CD14-positive monocyte (primary cell): ENCODE measurements at regions not wholly inside any gene's neighbourhood (a gene's known extent, or its start where the extent isn't known, plus 50 kb on each side); places are given as distances from the start of the nearest gene placed in this dataset.

Source experiments
- DNase-seq, 3 donors: peaks; one replicate each; pipeline ENCODE4 v3.0.0-alpha.2; 2011 to 2022
- H2AFZ ChIP-seq: 2 replicates; pipeline ENCODE4 v1.6.0; 2012; ENCODE audit warnings: mild to moderate bottlenecking, low read depth, low read length, inconsistent platforms; ENCODE audit not compliant: insufficient read depth, poor library complexity, severe bottlenecking
- H3K27ac ChIP-seq, 2 donors: 1 replicate in 1 of 2; 2 replicates in 1 of 2; pipeline ENCODE4 v1.5.1; 2012 to 2013; ENCODE audit warnings: low read length in 2 of 2, control low read depth in 1 of 2, inconsistent platforms in 1 of 2, low read depth in 1 of 2, mild to moderate bottlenecking in 1 of 2
- H3K27me3 ChIP-seq, 2 donors: one replicate each; pipeline versions ENCODE4 v1.6.0 to v1.6.1; 2011 to 2013; ENCODE audit warnings: low read length in 2 of 2; ENCODE audit not compliant: control insufficient read depth in 2 of 2, insufficient read depth in 2 of 2
- H3K36me3 ChIP-seq, 2 donors: replicated peaks in 1 of 2; 1 replicate in 1 of 2; 2 replicates in 1 of 2; pipeline versions ENCODE4 v1.5.1 to v1.6.1; 2012 to 2013; ENCODE audit warnings: low read length in 2 of 2, control low read depth in 1 of 2, inconsistent platforms in 1 of 2, mild to moderate bottlenecking in 1 of 2; ENCODE audit not compliant: insufficient read depth in 2 of 2, control insufficient read depth in 1 of 2
- H3K4me1 ChIP-seq, 2 donors: 1 replicate in 1 of 2; 2 replicates in 1 of 2; pipeline versions ENCODE4 v1.5.1 to v1.6.1; 2012 to 2013; ENCODE audit warnings: low read length in 2 of 2, control low read depth in 1 of 2, inconsistent platforms in 1 of 2, mild to moderate bottlenecking in 1 of 2, moderate library complexity in 1 of 2; ENCODE audit not compliant: insufficient read depth in 2 of 2, control insufficient read depth in 1 of 2
- H3K4me2 ChIP-seq: replicated peaks from 2 replicates; pipeline ENCODE3; 2012; ENCODE audit warnings: low read length, moderate library complexity, mild to moderate bottlenecking; ENCODE audit not compliant: poor library complexity, severe bottlenecking; ENCODE audit errors: extremely low read depth
- H3K4me3 ChIP-seq, 3 experiments: fragments of 200-600 bp in 1 of 3; sonication (generic) in 1 of 3; replicated peaks in 1 of 3; 1 replicate in 2 of 3; 2 replicates in 1 of 3; pipeline ENCODE4 v1.5.1; 2011 to 2013; ENCODE audit warnings: low read length in 3 of 3, mild to moderate bottlenecking in 3 of 3, control low read depth in 2 of 3, low read depth in 2 of 3, inconsistent platforms in 1 of 3, moderate library complexity in 1 of 3
- H3K79me2 ChIP-seq: 2 replicates; pipeline ENCODE4 v1.6.0; 2012; ENCODE audit warnings: mild to moderate bottlenecking, control low read depth, inconsistent platforms, low read length, moderate library complexity; ENCODE audit not compliant: insufficient read depth
- H3K9ac ChIP-seq: 2 replicates; pipeline ENCODE4 v1.6.0; 2017; ENCODE audit warnings: low read length, mild to moderate bottlenecking; ENCODE audit not compliant: insufficient read depth, poor library complexity, severe bottlenecking
- H3K9me3 ChIP-seq, 2 donors: replicated peaks in 1 of 2; 1 replicate in 1 of 2; 2 replicates in 1 of 2; pipeline versions ENCODE4 v1.5.1 to v1.6.1; 2012 to 2013; ENCODE audit warnings: low read length in 2 of 2, control low read depth in 1 of 2; ENCODE audit not compliant: control insufficient read depth in 1 of 2, insufficient read depth in 1 of 2
- H4K20me1 ChIP-seq: 2 replicates; pipeline ENCODE4 v1.6.0; 2012; ENCODE audit warnings: mild to moderate bottlenecking, low read length, control low read depth, moderate library complexity; ENCODE audit not compliant: insufficient read depth
- H3K27ac Mint-ChIP-seq, 7 donors: one replicate each; pipeline ENCODE4 v1.8.0; 2020; ENCODE audit warnings: mild to moderate bottlenecking in 7 of 7, mixed read lengths in 7 of 7, moderate library complexity in 6 of 7, inconsistent platforms in 2 of 7
- H3K27me3 Mint-ChIP-seq, 3 donors: one replicate each; pipeline ENCODE4 v1.8.0; 2021 to 2022; ENCODE audit warnings: low read depth in 3 of 3, mild to moderate bottlenecking in 3 of 3, mixed read lengths in 3 of 3, moderate library complexity in 3 of 3, inconsistent platforms in 1 of 3
- H3K36me3 Mint-ChIP-seq, 2 donors: one replicate each; pipeline ENCODE4 v1.8.0; 2020; ENCODE audit warnings: mixed read lengths in 2 of 2, inconsistent platforms in 1 of 2, mild to moderate bottlenecking in 1 of 2
- H3K4me1 Mint-ChIP-seq: one replicate; pipeline ENCODE4 v1.8.0; 2020; ENCODE audit warnings: mild to moderate bottlenecking, mixed read lengths
- H3K4me3 Mint-ChIP-seq, 2 donors: one replicate each; pipeline ENCODE4 v1.8.0; 2020; ENCODE audit warnings: mild to moderate bottlenecking in 2 of 2, mixed read lengths in 2 of 2, moderate library complexity in 1 of 2
- H3K9me3 Mint-ChIP-seq, 7 donors: one replicate each; pipeline ENCODE4 v1.8.0; 2020 to 2022; ENCODE audit warnings: mixed read lengths in 7 of 7, mild to moderate bottlenecking in 6 of 7, moderate library complexity in 6 of 7, inconsistent platforms in 2 of 7
- WGBS: methylation state at CpG from one replicate; pipeline ENCODE4 v1.1.5; 2013; ENCODE audit warnings: missing lambda C conversion rate; ENCODE audit not compliant: insufficient coverage; 5-methylcytosine and 5-hydroxymethylcytosine counted together
- intact Hi-C, 2 donors: fragments of 100-400 bp; cut with micrococcal nuclease; formaldehyde crosslinking; loops; one replicate each; pipeline versions ENCODE4 v1.15.0 to v1.15.1; 2023
- TF ChIP-seq, protein P1 (sequence below): fragments of 200-600 bp; IDR thresholded peaks from one replicate; pipeline ENCODE4 v1.8.0; 2022; ENCODE audit warnings: antibody characterized with exemption, mild to moderate bottlenecking

DNA sequence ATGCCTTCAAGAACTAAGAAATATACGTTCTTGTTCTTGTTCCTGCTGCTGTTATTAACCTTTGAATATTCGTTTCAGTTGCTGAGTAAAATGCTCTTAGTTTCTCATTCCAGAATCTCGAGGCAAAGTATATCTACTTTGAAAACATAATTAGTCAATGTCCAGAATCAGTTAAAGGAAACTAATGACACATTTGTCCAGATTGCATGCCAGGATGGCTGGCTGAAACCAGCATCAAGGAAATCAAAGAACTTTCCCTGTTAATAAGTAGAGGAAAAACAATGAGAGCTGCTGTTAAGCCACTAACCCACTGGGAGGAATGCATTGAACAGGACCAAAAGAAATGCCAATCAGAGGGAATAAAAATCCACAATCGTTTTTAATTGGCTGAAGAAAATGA lies 196.9 kb downstream of the ALDH8A1 start:
- no peak overlapping the region for H3K4me2 ChIP-seq
- H4K20me1 ChIP-seq, result no peaks in the 10 kb centered on the region
- no peak for DNase-seq
- no peaks in the 10 kb centered on the region for H3K36me3 Mint-ChIP-seq
- no peak overlapping the region for H3K27ac ChIP-seq
- no peaks in the 10 kb centered on the region for H3K79me2 ChIP-seq
- peaks cover 1 to 4% (median 4%) of the 10 kb centered on the region in 3 donors for H3K27me3 Mint-ChIP-seq
- no peaks in the 10 kb centered on the region for H3K9me3 ChIP-seq
- intact Hi-C loops, result no loop called here
- peaks cover 0 to 2% of the 10 kb centered on the region in 2 donors for H3K27me3 ChIP-seq
- H3K9me3 Mint-ChIP-seq, result peaks cover 0 to 3% (median 0%) of the 10 kb centered on the region in 7 donors
- no peak overlapping the region for H3K9ac ChIP-seq
- 93% methylated on average over 3 of the region's 4 CpGs for WGBS
- no peak overlapping the region for H3K4me3 ChIP-seq
- H2AFZ ChIP-seq, result no peak overlapping the region
- TF ChIP-seq, protein P1, sequence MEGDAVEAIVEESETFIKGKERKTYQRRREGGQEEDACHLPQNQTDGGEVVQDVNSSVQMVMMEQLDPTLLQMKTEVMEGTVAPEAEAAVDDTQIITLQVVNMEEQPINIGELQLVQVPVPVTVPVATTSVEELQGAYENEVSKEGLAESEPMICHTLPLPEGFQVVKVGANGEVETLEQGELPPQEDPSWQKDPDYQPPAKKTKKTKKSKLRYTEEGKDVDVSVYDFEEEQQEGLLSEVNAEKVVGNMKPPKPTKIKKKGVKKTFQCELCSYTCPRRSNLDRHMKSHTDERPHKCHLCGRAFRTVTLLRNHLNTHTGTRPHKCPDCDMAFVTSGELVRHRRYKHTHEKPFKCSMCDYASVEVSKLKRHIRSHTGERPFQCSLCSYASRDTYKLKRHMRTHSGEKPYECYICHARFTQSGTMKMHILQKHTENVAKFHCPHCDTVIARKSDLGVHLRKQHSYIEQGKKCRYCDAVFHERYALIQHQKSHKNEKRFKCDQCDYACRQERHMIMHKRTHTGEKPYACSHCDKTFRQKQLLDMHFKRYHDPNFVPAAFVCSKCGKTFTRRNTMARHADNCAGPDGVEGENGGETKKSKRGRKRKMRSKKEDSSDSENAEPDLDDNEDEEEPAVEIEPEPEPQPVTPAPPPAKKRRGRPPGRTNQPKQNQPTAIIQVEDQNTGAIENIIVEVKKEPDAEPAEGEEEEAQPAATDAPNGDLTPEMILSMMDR, result no peak
- H3K4me1 Mint-ChIP-seq, result no peaks in the 10 kb centered on the region
- H3K4me3 Mint-ChIP-seq, result no peak overlapping the region
- H3K36me3 ChIP-seq, result no peaks in the 10 kb centered on the region
- H3K27ac Mint-ChIP-seq, result no peak overlapping the region
- H3K4me1 ChIP-seq, result no peaks in the 10 kb centered on the region

DNA sequence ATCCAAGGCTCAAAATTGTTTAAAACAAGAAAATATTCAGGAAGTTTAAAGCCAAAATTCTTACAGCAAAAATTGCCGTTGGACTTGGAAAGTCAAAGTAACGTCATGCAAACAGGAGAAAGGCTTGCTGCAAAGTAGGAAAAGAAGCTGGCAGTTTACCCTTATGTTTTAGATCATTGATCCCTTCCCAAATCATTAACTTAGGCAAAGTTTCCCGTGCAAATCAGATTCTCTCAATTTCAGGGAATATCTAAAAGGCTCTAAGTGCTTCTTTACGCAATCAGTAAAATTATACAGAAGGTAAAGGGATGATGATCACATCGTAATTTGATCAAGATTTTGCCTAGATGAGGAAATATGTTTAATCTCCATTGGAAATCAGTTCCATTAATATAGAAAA lies 197.5 kb downstream of the ALDH8A1 start:
- DNase-seq, result no peak
- Histone ChIP-seq H3K4me2 (no peak overlapping the region), H3K4me1 (no peaks in the 10 kb centered on the region), H3K9ac (no peak overlapping the region), H3K27me3 (peaks cover 0 to 2% of the 10 kb centered on the region in 2 donors), H3K9me3 (no peaks in the 10 kb centered on the region), H3K4me3 (no peak overlapping the region), H3K79me2 (no peaks in the 10 kb centered on the region), H2AFZ (no peak overlapping the region), H3K36me3 (no peaks in the 10 kb centered on the region), H3K27ac (no peak overlapping the region), H4K20me1 (no peaks in the 10 kb centered on the region)
- no peaks in the 10 kb centered on the region for H3K36me3 Mint-ChIP-seq
- peaks cover 0 to 3% (median 0%) of the 10 kb centered on the region in 7 donors for H3K9me3 Mint-ChIP-seq
- H3K4me1 Mint-ChIP-seq, result no peaks in the 10 kb centered on the region
- peaks cover 1 to 4% (median 4%) of the 10 kb centered on the region in 3 donors for H3K27me3 Mint-ChIP-seq
- WGBS, result 100% methylated on average over 2 of the region's 5 CpGs
- no peak overlapping the region for H3K4me3 Mint-ChIP-seq
- intact Hi-C loops, result no loop called here
- no peak overlapping the region for H3K27ac Mint-ChIP-seq
- TF ChIP-seq, protein P1, result no peak
